Neural crest cell (in vitro differentiated cells): ENCODE measurements at regions not wholly inside any gene's neighbourhood (a gene's known extent, or its start where the extent isn't known, plus 50 kb on each side); places are given as distances from the start of the nearest gene placed in this dataset.

Source experiments
- DNase-seq: peaks from one replicate; pipeline ENCODE4 v3.0.0; 2021; ENCODE audit warnings: low read depth, mixed read lengths, low spot score
- H3K27ac Mint-ChIP-seq: one replicate; pipeline ENCODE4 v1.8.0; 2021; ENCODE audit warnings: mild to moderate bottlenecking, mixed read lengths; ENCODE audit not compliant: unreplicated experiment
- H3K27me3 Mint-ChIP-seq: 2 replicates; pipeline ENCODE4 v1.8.0; 2021; ENCODE audit warnings: low read depth, mild to moderate bottlenecking, mixed read lengths
- H3K36me3 Mint-ChIP-seq: 2 replicates; pipeline ENCODE4 v1.8.0; 2021; ENCODE audit warnings: low read depth, mild to moderate bottlenecking, mixed read lengths
- H3K4me1 Mint-ChIP-seq: 2 replicates; pipeline ENCODE4 v1.8.0; 2021; ENCODE audit warnings: mixed read lengths
- H3K4me3 Mint-ChIP-seq: one replicate; pipeline ENCODE4 v1.8.0; 2021; ENCODE audit warnings: mild to moderate bottlenecking, mixed read lengths
- H3K9me3 Mint-ChIP-seq: 2 replicates; pipeline ENCODE4 v1.8.0; 2021; ENCODE audit warnings: mixed read lengths
- TF ChIP-seq, protein P1 (sequence below): fragments of 200-600 bp; sonication (generic); conservative IDR thresholded peaks from 2 replicates; pipeline ENCODE4 v1.5.0; 2021; ENCODE audit warnings: antibody characterized with exemption, mild to moderate bottlenecking

DNA sequence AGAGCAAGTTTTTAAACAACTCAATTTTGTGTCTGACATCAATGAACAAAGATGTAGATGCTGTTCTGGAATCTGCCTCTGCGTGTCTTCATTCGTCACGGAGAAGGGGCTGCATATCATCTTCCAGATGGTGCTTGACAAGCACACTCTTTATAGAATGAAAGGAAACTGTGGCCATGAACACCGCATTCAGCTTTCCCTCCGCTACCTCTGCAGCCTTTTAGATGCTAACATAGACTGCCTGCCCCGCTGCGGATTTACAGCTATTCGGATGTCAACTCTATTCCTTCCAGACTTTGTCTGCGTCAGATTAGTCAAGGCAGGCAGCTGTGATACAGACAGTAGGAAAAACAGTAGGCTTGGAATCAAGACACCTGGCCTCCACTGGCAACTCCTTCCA lies 232.9 kb downstream of the TJP1 start:
- H3K4me3 Mint-ChIP-seq, result no peak overlapping the region
- no peak overlapping the region for H3K27ac Mint-ChIP-seq
- no peak for DNase-seq
- TF ChIP-seq, protein P1, sequence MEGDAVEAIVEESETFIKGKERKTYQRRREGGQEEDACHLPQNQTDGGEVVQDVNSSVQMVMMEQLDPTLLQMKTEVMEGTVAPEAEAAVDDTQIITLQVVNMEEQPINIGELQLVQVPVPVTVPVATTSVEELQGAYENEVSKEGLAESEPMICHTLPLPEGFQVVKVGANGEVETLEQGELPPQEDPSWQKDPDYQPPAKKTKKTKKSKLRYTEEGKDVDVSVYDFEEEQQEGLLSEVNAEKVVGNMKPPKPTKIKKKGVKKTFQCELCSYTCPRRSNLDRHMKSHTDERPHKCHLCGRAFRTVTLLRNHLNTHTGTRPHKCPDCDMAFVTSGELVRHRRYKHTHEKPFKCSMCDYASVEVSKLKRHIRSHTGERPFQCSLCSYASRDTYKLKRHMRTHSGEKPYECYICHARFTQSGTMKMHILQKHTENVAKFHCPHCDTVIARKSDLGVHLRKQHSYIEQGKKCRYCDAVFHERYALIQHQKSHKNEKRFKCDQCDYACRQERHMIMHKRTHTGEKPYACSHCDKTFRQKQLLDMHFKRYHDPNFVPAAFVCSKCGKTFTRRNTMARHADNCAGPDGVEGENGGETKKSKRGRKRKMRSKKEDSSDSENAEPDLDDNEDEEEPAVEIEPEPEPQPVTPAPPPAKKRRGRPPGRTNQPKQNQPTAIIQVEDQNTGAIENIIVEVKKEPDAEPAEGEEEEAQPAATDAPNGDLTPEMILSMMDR, result no peak
- peaks cover 2% of the 10 kb centered on the region for H3K27me3 Mint-ChIP-seq
- H3K36me3 Mint-ChIP-seq, result no peaks in the 10 kb centered on the region
- H3K9me3 Mint-ChIP-seq, result no peaks in the 10 kb centered on the region
- H3K4me1 Mint-ChIP-seq, result peaks cover 9% of the 10 kb centered on the region

DNA sequence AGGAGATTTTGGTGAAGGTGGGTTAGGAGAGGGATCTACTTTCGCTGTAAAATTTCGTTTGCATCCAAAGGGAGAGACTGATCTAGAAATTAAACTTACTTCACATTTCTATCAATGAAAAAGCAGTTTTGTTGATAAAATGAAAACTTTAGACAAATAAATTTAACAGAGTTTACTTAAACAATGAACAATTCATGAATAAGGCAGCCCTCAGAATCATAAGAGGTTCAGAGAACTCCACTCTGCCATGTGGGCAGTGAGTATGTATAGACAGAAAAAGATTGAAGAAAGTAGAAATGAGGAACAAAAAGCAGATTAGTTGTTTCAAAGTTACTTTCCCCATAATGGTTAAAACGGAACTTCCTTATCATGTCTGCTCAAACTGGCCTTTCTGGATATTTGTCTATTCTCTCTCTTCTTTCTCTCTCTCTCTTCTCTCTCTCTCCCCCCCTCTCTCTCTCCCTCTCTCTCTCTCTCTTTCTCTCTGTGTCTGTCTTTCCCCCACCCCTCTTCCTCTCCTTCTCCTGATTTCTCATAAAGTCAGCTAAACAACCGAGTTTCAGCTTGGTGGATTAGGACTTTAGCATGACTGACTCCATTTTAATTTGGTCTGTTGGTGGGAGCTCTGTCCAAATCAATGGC lies 248.9 kb downstream of the TJP1 start:
- H3K4me1 Mint-ChIP-seq, result peaks cover 21% of the 10 kb centered on the region
- H3K36me3 Mint-ChIP-seq, result no peaks in the 10 kb centered on the region
- H3K9me3 Mint-ChIP-seq, result no peaks in the 10 kb centered on the region
- TF ChIP-seq, protein P1, result no peak
- H3K4me3 Mint-ChIP-seq, result no peak overlapping the region
- H3K27me3 Mint-ChIP-seq, result peaks cover 72% of the 10 kb centered on the region
- no peak for DNase-seq
- H3K27ac Mint-ChIP-seq, result no peak overlapping the region

DNA sequence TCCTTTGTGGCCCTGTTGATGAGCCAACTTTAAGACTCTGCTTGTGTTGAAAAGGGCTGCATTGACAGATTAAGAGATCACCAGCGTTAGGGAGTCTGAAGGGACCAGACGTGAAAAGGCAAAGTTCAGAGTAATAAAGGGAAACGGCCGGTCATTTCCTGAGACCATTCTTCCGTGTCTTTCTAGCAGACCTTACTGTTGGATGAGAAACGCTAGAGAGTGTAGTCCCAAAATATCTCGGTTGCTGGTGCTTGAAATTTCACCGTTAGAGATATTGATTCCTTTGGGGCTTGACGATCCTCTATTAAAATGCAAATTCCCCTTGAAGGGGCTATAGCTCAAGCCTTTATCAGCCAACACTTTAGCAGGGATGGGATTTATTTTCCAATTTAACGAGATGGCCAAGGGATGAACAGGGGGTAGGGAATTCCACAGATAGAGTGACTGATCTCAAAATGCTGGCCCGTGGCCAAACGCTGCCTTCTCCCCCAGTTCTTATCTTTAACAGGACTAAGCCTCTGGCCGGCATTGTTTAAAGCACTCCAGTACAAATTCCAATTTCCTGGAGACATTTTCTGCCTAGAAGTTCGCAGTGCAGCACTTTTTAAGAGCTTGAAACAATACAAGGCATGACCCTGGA lies 250.4 kb downstream of the TJP1 start:
- no peak overlapping the region for H3K27ac Mint-ChIP-seq
- peaks cover 82% of the 10 kb centered on the region for H3K27me3 Mint-ChIP-seq
- no peaks in the 10 kb centered on the region for H3K36me3 Mint-ChIP-seq
- peak overlapping the region; percentile 82 for H3K4me3 Mint-ChIP-seq
- no peaks in the 10 kb centered on the region for H3K9me3 Mint-ChIP-seq
- TF ChIP-seq, protein P1, result no peak
- DNase-seq, result peak; percentile 7
- peaks cover 24% of the 10 kb centered on the region for H3K4me1 Mint-ChIP-seq

DNA sequence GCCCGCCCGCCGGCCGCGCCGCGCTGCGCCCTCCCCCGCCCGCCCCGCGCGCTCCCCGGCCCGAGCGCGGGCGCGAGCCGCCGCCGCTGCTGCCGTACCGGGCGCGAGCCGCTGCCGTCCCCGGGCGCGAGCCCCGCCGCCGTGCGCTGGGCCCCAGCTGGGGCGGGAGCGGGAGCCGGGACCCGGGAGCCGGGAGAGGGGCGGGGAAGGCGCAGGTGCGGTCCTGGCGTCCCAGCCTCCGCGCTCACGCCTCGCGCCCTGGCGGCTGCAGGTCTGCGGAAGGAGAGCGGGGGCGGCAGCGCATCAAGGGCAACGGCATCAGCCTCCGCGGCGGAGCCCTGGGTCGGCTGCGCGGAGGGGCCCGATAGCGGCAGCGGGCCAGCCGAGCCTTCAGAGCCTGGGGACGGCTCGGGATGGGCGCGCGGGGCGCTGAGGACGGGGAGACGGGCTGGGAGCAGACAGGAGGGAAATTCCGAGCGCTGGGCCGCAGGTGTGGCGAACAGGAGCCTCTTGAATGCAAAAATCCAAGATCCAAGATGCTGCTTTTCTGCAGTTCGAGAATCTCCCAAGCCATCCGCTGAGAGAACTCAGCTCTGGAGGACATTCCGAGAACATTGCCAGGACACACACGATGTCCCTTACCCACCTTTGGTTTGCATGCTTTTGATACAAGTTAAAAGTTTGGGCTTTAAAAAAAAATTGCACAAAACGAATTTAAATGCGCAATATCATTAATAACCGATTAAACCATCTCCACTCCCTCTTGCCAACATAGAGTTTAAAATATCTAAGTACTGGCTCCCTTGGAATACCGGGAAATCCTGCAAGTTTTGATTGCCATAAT lies 251.1 kb downstream of the TJP1 start:
- Mint-ChIP-seq H3K9me3 (no peaks in the 10 kb centered on the region), H3K4me1 (peaks cover 25% of the 10 kb centered on the region), H3K27me3 (peaks cover 80% of the 10 kb centered on the region), H3K27ac (no peak overlapping the region), H3K36me3 (no peaks in the 10 kb centered on the region), H3K4me3 (peak overlapping the region; percentile 82)
- TF ChIP-seq, protein P1, result no peak
- DNase-seq, result peak; percentile 45

DNA sequence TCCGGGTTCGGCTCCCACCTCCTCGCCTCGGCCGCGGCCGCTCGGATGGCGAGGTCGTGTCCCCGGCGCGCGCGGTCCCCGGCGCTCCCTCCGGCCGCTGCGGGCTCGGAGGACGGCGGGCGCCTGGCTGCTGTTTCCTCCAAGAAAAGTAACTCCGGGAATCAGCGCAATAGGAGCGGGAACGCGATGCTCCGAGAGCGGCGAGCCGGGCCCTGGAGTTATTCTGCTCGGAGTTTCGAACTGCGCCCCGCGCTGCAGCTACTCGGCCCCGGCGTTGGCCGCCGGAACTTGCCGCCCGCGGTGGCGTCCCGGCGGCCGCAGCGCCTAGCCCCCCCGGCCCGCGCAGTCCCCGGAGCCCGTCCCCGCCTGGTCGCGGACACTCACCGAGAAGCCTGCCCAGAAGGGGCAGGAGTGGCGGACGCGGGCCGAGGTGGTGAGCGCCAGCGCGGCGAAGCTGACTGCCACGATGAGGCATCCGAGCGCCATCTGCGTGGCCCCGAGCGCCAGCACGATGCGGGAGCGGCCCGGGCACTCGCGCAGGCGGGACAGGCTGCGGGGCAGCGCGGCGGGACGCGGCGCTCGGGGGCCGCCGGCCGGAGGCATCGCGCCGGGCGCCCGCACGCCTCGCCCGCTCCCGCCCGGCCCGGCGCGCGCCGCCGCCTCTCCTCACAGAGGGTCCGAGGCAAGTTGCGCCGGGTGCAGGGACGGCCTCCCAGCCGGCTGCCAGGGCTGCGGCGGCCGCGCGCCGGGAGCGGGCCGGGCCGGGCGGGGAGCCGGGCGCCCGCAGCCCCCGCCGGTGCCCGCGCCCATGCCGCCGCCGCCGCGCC lies 251.9 kb downstream of the TJP1 start:
- H3K27ac Mint-ChIP-seq, result no peak overlapping the region
- H3K9me3 Mint-ChIP-seq, result no peaks in the 10 kb centered on the region
- H3K4me3 Mint-ChIP-seq, result no peak overlapping the region
- peak; percentile 32 for DNase-seq
- H3K27me3 Mint-ChIP-seq, result peaks cover 73% of the 10 kb centered on the region
- peaks cover 25% of the 10 kb centered on the region for H3K4me1 Mint-ChIP-seq
- no peaks in the 10 kb centered on the region for H3K36me3 Mint-ChIP-seq
- TF ChIP-seq, protein P1, result no peak
